ENCODE measurements at regions not wholly inside any gene's neighbourhood (a gene's known extent, or its start where the extent isn't known, plus 50 kb on each side); places are given as distances from the start of the nearest gene placed in this dataset.
A peak's percentile ranks its signal among the peaks of the same experiment; 100 is the strongest.
"Not testable (repeated sequence)": the region's sequence is repeated elsewhere in the genome, so short reads cannot be mapped to it uniquely, and the experiment has no call there.

- not testable (repeated sequence) for DNase-seq (ENCODE audit: low read depth); H3K4me3 ChIP-seq (ENCODE audit: low read depth, low read length)
These were observed 79.5 kb upstream of the ABCD2 start for GRCh38 chr12:39699079-39699478.

GRCh38 chr12:39697108-39697507, 77.5 kb upstream of the ABCD2 start:
- TF ChIP-seq CTCF (IDR thresholded peaks at IDR 0.05; ENCODE audit: insufficient read depth, low read depth, low read length): no peak
- no peak overlapping the region for H3K4me3 ChIP-seq (ENCODE audit: low read depth, low read length)
- no peak for DNase-seq (ENCODE audit: low read depth)

DNA sequence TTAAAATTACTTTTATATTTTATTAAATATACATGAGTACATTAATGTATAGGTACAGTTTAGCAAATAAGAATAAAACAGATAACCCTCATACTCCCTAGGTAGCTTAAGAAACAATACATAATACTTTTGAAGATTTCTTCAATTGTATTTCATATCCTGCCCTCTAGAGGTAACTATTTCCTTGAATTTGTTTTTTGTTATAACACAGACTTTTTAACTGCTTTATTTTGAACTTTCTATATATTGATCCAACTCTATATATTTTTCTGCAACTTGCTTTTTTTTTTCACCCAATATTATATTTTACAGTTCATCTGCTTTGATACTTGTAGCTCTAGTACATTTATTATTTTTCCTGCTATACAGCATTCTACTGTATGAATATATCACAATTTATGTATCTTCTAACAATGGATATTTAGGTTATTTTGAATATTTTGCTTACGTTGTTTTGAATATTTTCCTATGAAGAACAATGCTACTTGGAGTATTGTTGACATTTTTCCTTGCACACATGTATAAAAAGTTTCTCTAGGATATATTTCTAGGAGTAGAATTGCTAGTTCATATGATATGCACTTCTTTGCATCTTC, 72.8 kb upstream of the ABCD2 start:
- DNase-seq (ENCODE audit: low read depth): peak; percentile 8

DNA sequence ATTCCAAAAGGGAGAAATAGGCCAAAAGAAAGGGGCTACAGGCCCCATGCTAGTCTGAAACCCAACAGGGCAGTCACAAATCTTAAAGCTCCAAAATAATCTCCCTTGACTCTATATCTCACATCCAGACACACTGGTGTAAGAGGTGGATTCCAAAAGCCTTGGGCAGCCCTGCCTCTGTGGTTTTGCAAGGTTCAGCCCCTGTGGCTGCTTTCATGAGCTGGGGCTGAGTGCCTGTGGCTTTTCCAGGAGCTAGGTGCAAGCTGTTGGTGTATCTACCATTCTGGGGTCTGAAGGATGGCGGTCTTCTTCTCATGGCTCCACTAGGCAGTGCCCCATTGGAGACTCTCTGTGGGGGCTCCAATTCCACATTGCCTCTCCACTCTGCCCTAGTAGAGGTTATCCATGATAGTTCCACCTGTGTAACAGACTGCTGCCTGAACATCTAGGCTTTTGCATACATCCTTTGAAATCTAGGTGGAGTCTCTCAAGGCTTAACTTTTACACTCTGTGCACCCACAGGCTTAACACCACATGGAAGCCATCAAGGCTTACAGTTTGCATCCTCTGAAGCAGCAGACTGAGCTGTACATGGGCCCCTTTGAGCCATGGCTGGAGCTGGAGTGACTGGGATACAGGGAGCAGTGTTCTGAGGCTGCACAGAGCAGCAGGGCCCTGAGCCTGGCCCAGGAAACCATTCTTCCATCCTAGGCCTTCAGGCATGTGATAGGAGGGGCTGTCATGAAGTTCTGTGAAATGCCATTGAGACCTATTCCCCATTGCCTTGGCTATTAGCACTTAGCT, 66.5 kb upstream of the ABCD2 start:
- no peak for DNase-seq (ENCODE audit: low read depth)
- H3K4me3 ChIP-seq (ENCODE audit: low read depth, low read length): no peak overlapping the region
- TF ChIP-seq CTCF (IDR thresholded peaks at IDR 0.05; ENCODE audit: insufficient read depth, low read depth, low read length): no peak

More for the DNA sequence above, 72.8 kb upstream of the ABCD2 start:
- TF ChIP-seq CTCF (IDR thresholded peaks at IDR 0.05; ENCODE audit: insufficient read depth, low read depth, low read length): no peak
- no peak overlapping the region for H3K4me3 ChIP-seq (ENCODE audit: low read depth, low read length)

DNA sequence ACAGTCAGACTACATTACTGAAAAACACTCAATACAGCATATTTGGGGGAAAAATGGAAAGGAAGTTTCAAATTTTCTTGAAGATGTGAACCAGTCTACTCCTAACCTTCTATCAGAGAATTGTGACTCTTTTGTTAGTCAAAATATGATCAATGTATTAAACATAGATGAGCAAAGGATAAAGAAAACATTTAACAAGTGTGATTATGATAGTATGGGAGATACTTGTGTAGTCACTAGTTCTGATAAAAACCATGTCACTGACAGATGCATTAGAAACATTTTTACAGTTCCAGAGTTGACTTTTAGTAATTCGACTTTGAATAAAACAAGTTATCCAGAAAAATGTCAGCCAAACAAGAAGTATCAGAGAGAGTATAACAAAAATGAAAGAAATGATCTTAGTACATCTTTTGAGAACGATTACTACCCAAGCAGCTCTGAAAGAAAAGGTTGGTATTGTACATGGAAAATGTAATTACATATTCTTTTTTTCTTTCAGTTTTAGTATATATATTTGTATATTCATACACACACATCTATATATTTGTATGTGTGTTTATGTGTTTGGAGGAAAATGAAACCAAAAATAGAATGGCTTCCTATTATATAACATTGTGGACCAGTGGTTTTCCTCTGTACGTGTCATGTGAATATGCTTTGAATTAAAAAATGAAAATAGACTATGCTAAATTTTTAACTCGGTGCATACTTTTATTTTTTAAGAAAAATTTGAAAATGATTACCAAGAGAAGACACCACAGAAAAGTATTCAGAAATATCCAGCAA, 63.3 kb upstream of the ABCD2 start:
- H3K4me3 ChIP-seq (ENCODE audit: low read depth, low read length): no peak overlapping the region
- DNase-seq (ENCODE audit: low read depth): no peak
- no peak for TF ChIP-seq CTCF (IDR thresholded peaks at IDR 0.05; ENCODE audit: insufficient read depth, low read depth, low read length)

DNA sequence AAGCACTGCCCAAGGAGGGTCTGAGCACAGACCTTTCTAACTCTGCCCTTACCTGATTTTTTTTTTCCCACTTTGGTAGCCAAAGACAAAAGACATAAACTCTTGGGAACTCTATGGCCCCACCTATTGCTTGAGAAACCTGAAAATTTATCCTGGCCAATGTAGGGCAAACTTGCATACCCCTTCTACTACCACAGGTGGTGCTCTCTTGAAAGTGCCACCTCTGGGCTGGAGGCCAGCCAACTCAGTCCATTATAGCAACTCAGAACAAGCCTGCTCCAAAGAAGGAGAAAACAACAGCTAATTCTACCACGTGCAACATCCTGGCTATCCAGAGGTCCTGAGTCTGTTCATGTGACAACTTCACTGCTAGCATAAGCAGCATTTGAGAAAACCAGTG, 55.7 kb upstream of the ABCD2 start:
- DNase-seq (ENCODE audit: low read depth): no peak
- no peak for TF ChIP-seq CTCF (IDR thresholded peaks at IDR 0.05; ENCODE audit: insufficient read depth, low read depth, low read length)
- H3K4me3 ChIP-seq (ENCODE audit: low read depth, low read length): no peak overlapping the region

GRCh38 chr12:39672976-39673375, 53.4 kb upstream of the ABCD2 start:
- DNase-seq (ENCODE audit: low read depth): no peak
- TF ChIP-seq CTCF (IDR thresholded peaks at IDR 0.05; ENCODE audit: insufficient read depth, low read depth, low read length): no peak
- H3K4me3 ChIP-seq (ENCODE audit: low read depth, low read length): no peak overlapping the region
